Natural killer cell (primary cell): ENCODE measurements at regions not wholly inside any gene's neighbourhood (a gene's known extent, or its start where the extent isn't known, plus 50 kb on each side); places are given as distances from the start of the nearest gene placed in this dataset.

ENCODE experiments used
- ATAC-seq, 3 donors: fragments of 150-1000 bp in 2 of 3; fragments of 200-7000 bp in 1 of 3; cut with Tn5 transposase; 1 replicate in 1 of 3; 2 replicates in 2 of 3; pipeline ENCODE4 v1.10.0; 2021; ENCODE audit warnings: mild to moderate bottlenecking in 2 of 3, moderate library complexity in 2 of 3
- DNase-seq, 2 donors: peaks; one replicate each; pipeline versions ENCODE4 v3.0.0 to v3.0.0-alpha.2; 2013 to 2021; ENCODE audit warnings: mixed read lengths in 1 of 2
- H3K27ac ChIP-seq: one replicate; pipeline ENCODE4 v1.5.1; 2013; ENCODE audit warnings: mild to moderate bottlenecking, low read length
- H3K27me3 ChIP-seq: one replicate; pipeline ENCODE4 v1.6.1; 2013; ENCODE audit warnings: low read length; ENCODE audit not compliant: control insufficient read depth, insufficient read depth
- H3K36me3 ChIP-seq: one replicate; pipeline ENCODE4 v1.6.1; 2013; ENCODE audit warnings: low read length; ENCODE audit not compliant: control insufficient read depth, insufficient read depth
- H3K4me1 ChIP-seq: one replicate; pipeline ENCODE4 v1.6.1; 2013; ENCODE audit warnings: low read length; ENCODE audit not compliant: control insufficient read depth, insufficient read depth
- H3K4me3 ChIP-seq: one replicate; pipeline ENCODE4 v1.5.1; 2013; ENCODE audit warnings: low read length
- H3K9me3 ChIP-seq: one replicate; pipeline ENCODE4 v1.6.1; 2013; ENCODE audit warnings: low read length; ENCODE audit not compliant: control insufficient read depth, insufficient read depth
- H3K27ac Mint-ChIP-seq, 2 donors: one replicate each; pipeline ENCODE4 v1.8.0; 2022; ENCODE audit warnings: mild to moderate bottlenecking in 2 of 2, mixed read lengths in 2 of 2, moderate library complexity in 1 of 2
- H3K27me3 Mint-ChIP-seq, 2 donors: one replicate each; pipeline ENCODE4 v1.8.0; 2022; ENCODE audit warnings: low read depth in 2 of 2, mixed read lengths in 2 of 2
- H3K36me3 Mint-ChIP-seq: one replicate; pipeline ENCODE4 v1.8.0; 2022; ENCODE audit warnings: mixed read lengths
- H3K4me1 Mint-ChIP-seq, 2 donors: one replicate each; pipeline ENCODE4 v1.8.0; 2022; ENCODE audit warnings: mixed read lengths in 2 of 2
- H3K4me3 Mint-ChIP-seq: one replicate; pipeline ENCODE4 v1.8.0; 2022; ENCODE audit warnings: mild to moderate bottlenecking, moderate library complexity, mixed read lengths
- H3K9me3 Mint-ChIP-seq, 2 donors: one replicate each; pipeline ENCODE4 v1.8.0; 2022; ENCODE audit warnings: mixed read lengths in 2 of 2
- WGBS: methylation state at CpG from one replicate; pipeline ENCODE4 v1.1.7; 2013; ENCODE audit warnings: missing lambda C conversion rate; ENCODE audit not compliant: insufficient coverage; 5-methylcytosine and 5-hydroxymethylcytosine counted together
- intact Hi-C: fragments of 100-400 bp; cut with micrococcal nuclease; formaldehyde crosslinking; loops from one replicate; pipeline ENCODE4 v1.14.2; 2022
- TF ChIP-seq, protein P1 (sequence below): fragments of 200-600 bp; IDR thresholded peaks from one replicate; pipeline ENCODE4 v1.8.0; 2022; ENCODE audit warnings: antibody characterized with exemption

DNA sequence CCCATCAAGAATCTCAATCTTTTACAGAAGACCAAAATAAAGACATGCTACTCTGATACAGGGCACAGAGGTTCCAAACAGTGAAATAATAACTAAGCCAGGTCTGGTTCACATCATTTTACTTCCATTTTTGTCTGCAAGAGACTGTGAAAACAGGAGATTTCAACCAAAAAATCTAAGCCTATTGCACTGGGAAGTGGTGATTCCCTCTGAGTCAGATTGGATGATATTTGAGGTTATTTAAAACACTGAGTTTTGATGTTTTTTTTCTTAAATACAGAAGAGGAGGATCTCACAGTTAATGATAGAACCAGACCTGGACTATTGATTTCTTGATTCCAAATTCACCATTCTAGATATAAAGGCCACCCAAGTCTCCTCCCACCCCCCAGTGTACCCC is 117.3 kb upstream of the FAM20A start:
- H3K9me3 ChIP-seq = no peaks in the 10 kb centered on the region
- TF ChIP-seq, protein P1, sequence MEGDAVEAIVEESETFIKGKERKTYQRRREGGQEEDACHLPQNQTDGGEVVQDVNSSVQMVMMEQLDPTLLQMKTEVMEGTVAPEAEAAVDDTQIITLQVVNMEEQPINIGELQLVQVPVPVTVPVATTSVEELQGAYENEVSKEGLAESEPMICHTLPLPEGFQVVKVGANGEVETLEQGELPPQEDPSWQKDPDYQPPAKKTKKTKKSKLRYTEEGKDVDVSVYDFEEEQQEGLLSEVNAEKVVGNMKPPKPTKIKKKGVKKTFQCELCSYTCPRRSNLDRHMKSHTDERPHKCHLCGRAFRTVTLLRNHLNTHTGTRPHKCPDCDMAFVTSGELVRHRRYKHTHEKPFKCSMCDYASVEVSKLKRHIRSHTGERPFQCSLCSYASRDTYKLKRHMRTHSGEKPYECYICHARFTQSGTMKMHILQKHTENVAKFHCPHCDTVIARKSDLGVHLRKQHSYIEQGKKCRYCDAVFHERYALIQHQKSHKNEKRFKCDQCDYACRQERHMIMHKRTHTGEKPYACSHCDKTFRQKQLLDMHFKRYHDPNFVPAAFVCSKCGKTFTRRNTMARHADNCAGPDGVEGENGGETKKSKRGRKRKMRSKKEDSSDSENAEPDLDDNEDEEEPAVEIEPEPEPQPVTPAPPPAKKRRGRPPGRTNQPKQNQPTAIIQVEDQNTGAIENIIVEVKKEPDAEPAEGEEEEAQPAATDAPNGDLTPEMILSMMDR = no peak
- Mint-ChIP-seq H3K4me1 (no peaks in the 10 kb centered on the region), H3K27ac (no peak overlapping the region), H3K27me3 (peaks cover 19 to 33% of the 10 kb centered on the region in 2 donors), H3K4me3 (no peak overlapping the region), H3K9me3 (no peaks in the 10 kb centered on the region), H3K36me3 (no peaks in the 10 kb centered on the region)
- DNase-seq (no peak), ATAC-seq (no peak)
- H3K27ac ChIP-seq = no peak overlapping the region
- intact Hi-C loops = no loop called here
- H3K4me1 ChIP-seq = no peaks in the 10 kb centered on the region
- no peak overlapping the region for H3K4me3 ChIP-seq
- no peaks in the 10 kb centered on the region for H3K27me3 ChIP-seq
- no peaks in the 10 kb centered on the region for H3K36me3 ChIP-seq

DNA sequence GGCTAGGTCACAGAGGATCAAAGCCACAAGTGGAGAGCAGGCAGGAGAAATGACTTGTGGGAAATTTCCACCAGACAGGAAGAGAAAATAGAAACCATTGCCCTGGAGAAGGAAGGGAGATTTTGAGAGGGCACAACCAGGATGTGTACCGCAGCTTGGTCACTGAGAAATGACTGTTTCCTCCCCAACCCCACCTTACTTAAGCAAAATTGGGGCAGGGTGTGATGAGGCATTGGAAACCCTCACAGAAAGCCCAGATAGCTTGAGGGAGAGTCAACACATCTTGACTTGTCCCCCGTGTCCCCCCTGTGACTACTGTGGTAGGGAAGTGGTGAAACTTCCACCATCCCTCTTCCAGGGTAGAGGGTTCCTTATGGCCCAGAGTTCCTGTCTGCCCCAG is 113.5 kb upstream of the FAM20A start:
- H3K4me1 Mint-ChIP-seq = no peaks in the 10 kb centered on the region
- no peaks in the 10 kb centered on the region for H3K36me3 Mint-ChIP-seq
- Histone ChIP-seq H3K4me1 (no peaks in the 10 kb centered on the region), H3K27me3 (no peaks in the 10 kb centered on the region), H3K4me3 (no peak overlapping the region), H3K9me3 (no peaks in the 10 kb centered on the region), H3K27ac (no peak overlapping the region), H3K36me3 (no peaks in the 10 kb centered on the region)
- TF ChIP-seq, protein P1 = no peak
- no peak for DNase-seq
- no CpG with 5 or more reads among the region's 2 CpGs for WGBS
- intact Hi-C loops = no loop called here
- H3K27me3 Mint-ChIP-seq = peaks cover 26 to 41% of the 10 kb centered on the region in 2 donors
- H3K4me3 Mint-ChIP-seq = no peak overlapping the region
- no peak for ATAC-seq
- H3K27ac Mint-ChIP-seq = no peak overlapping the region
- no peaks in the 10 kb centered on the region for H3K9me3 Mint-ChIP-seq

DNA sequence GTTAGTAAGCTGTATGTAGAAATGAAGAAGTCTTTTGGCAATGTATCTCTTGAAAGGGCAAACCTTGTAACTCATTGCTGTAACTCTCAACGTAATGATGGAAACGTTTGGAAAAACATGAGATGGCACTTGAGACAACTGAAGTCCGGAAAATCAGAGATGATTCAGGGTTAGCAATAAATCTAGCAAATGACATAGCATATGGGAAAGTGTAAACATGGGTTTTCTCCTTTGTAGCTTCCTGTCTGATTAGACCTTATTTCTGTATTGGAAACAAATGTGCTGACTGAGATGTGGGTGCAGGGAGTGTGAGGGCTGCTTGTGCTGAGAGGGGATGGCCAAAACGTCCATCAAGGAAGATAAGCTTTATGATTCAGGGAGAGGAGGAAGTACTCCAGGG is 110.7 kb upstream of the FAM20A start:
- no peaks in the 10 kb centered on the region for H3K36me3 ChIP-seq
- Mint-ChIP-seq H3K4me1 (no peaks in the 10 kb centered on the region), H3K27me3 (peaks cover 29 to 41% of the 10 kb centered on the region in 2 donors), H3K27ac (no peak overlapping the region), H3K9me3 (no peaks in the 10 kb centered on the region), H3K36me3 (no peaks in the 10 kb centered on the region), H3K4me3 (no peak overlapping the region)
- ATAC-seq (no peak), DNase-seq (no peak)
- no peaks in the 10 kb centered on the region for H3K9me3 ChIP-seq
- H3K27ac ChIP-seq = no peak overlapping the region
- H3K4me3 ChIP-seq = no peak overlapping the region
- WGBS = 60% methylated on average over 4 of the region's 4 CpGs
- intact Hi-C loops = no loop called here
- no peaks in the 10 kb centered on the region for H3K27me3 ChIP-seq
- H3K4me1 ChIP-seq = no peaks in the 10 kb centered on the region
- TF ChIP-seq, protein P1 = no peak

DNA sequence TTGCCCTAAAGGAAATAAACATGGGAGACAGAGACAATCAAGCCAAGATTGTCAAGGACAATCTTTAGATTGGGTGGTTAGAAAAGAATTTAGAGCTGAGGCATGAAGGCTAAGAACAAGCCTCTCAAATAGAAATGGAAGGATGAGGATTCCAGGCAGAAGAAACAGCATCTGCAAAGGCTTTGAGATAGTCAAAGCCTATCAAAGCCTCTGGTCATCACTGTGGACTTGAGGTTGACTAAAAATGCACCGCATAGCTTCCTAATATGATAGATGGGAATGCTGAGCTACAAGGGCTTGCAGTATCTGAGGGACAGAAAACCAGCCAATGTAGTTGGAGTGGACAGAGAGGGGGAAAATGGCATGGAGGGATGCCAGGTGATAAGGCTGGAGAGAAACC is 109.8 kb upstream of the FAM20A start:
- no peaks in the 10 kb centered on the region for H3K9me3 ChIP-seq
- 90% methylated on average over 1 of the region's 1 CpG for WGBS
- Mint-ChIP-seq H3K27me3 (peaks cover 29 to 33% of the 10 kb centered on the region in 2 donors), H3K27ac (no peak overlapping the region), H3K4me1 (no peaks in the 10 kb centered on the region), H3K4me3 (no peak overlapping the region), H3K36me3 (no peaks in the 10 kb centered on the region), H3K9me3 (no peaks in the 10 kb centered on the region)
- no peaks in the 10 kb centered on the region for H3K27me3 ChIP-seq
- no peak for DNase-seq
- H3K27ac ChIP-seq = no peak overlapping the region
- TF ChIP-seq, protein P1 = no peak
- no peaks in the 10 kb centered on the region for H3K36me3 ChIP-seq
- no peaks in the 10 kb centered on the region for H3K4me1 ChIP-seq
- intact Hi-C loops = no loop called here
- H3K4me3 ChIP-seq = no peak overlapping the region
- no peak for ATAC-seq
